Sigmoid colon (tissue), 6 donors: ENCODE measurements at regions not wholly inside any gene's neighbourhood (a gene's known extent, or its start where the extent isn't known, plus 50 kb on each side); places are given as distances from the start of the nearest gene placed in this dataset.
A peak's percentile ranks its signal among the peaks of the same experiment; 100 is the strongest.

Experiments
- DNase-seq: peaks from one replicate; pipeline ENCODE4 v3.0.0-alpha.2; 2019
- H3K27ac ChIP-seq, 4 donors: fragments of 200-600 bp; sonication (generic); one replicate each; pipeline ENCODE4 v1.5.1; 2016 to 2019; ENCODE audit warnings: mild to moderate bottlenecking in 1 of 4
- H3K27me3 ChIP-seq, 3 donors: fragments of 200-600 bp; sonication (generic); one replicate each; pipeline ENCODE4 v1.5.1; 2019; ENCODE audit warnings: mild to moderate bottlenecking in 1 of 3
- H3K36me3 ChIP-seq, 4 donors: fragments of 200-600 bp; sonication (generic); one replicate each; pipeline ENCODE4 v1.5.1; 2016 to 2019
- H3K4me1 ChIP-seq, 4 donors: fragments of 200-600 bp; sonication (generic); one replicate each; pipeline ENCODE4 v1.5.1; 2017 to 2019
- H3K4me3 ChIP-seq, 4 donors: fragments of 200-600 bp; sonication (generic); one replicate each; pipeline ENCODE4 v1.5.1; 2017 to 2019; ENCODE audit warnings: mild to moderate bottlenecking in 2 of 4, moderate library complexity in 1 of 4
- H3K9me3 ChIP-seq, 4 donors: fragments of 200-600 bp in 3 of 4; sonication (generic) in 3 of 4; one replicate each; pipeline versions ENCODE4 v1.5.1 to v1.6.1; 2013 to 2019
- CTCF ChIP-seq, 4 experiments: fragments of 450-650 bp in 3 of 4; fragments of 200-600 bp in 1 of 4; IDR thresholded peaks; one replicate each; pipeline ENCODE4 v1.5.1; 2016 to 2019; ENCODE audit warnings: antibody characterized with exemption in 4 of 4, mild to moderate bottlenecking in 3 of 4, moderate library complexity in 2 of 4
- EP300 ChIP-seq, 4 donors: sonication (generic); formaldehyde crosslinking; IDR thresholded peaks; one replicate each; pipeline ENCODE4 v1.6.1; 2017; ENCODE audit warnings: antibody characterized with exemption in 4 of 4
- POLR2A ChIP-seq, 2 donors: fragments of 450-650 bp; IDR thresholded peaks; one replicate each; pipeline ENCODE4 v1.6.1; 2016; ENCODE audit warnings: antibody characterized with exemption in 2 of 2, mild to moderate bottlenecking in 2 of 2, moderate library complexity in 2 of 2
- POLR2AphosphoS5 ChIP-seq, 4 donors: sonication (generic); formaldehyde crosslinking; IDR thresholded peaks; one replicate each; pipeline ENCODE4 v1.6.1; 2017; ENCODE audit warnings: antibody characterized with exemption in 4 of 4
- WGBS, 2 donors: extraction: QIAGEN DNeasy Blood & Tissue Kit; methylation state at CpG; one replicate each; pipeline ENCODE4 v1.1.7; 2013; 5-methylcytosine and 5-hydroxymethylcytosine counted together
- intact Hi-C: fragments of 100-400 bp; cut with DNase I; formaldehyde crosslinking; loops from one replicate; pipeline ENCODE4 v1.15.1; 2023
- donor health status: healthy with polysubstance abuse.
- donor health status: healthy.

- WGBS, 2 donors: 81 to 84% methylated on average over 9 of the region's 9 CpGs
- TF ChIP-seq EP300 (IDR thresholded peaks at IDR 0.05) (no peak), POLR2AphosphoS5 (IDR thresholded peaks at IDR 0.05) (no peak), POLR2A (IDR thresholded peaks at IDR 0.05) (no peak), CTCF (IDR thresholded peaks at IDR 0.05) (no peak)
- no peak overlapping the region for H3K27ac ChIP-seq
- no peaks in the 10 kb centered on the region for H3K9me3 ChIP-seq
- intact Hi-C loops: no loop called here
- no peaks in the 10 kb centered on the region for H3K4me1 ChIP-seq
- H3K4me3 ChIP-seq: no peak overlapping the region
- H3K36me3 ChIP-seq: no peaks in the 10 kb centered on the region
- no peak for DNase-seq
- H3K27me3 ChIP-seq: no peaks in the 10 kb centered on the region
These were observed 729.6 kb upstream of the WWC1 start for GRCh38 chr5:167561796-167562195.

GRCh38 chr5:167564275-167564674 is 727.2 kb upstream of the WWC1 start:
- no peak for DNase-seq
- Histone ChIP-seq H3K9me3 (no peaks in the 10 kb centered on the region), H3K4me3 (no peak overlapping the region), H3K27ac (no peak overlapping the region), H3K4me1 (no peaks in the 10 kb centered on the region), H3K27me3 (no peaks in the 10 kb centered on the region), H3K36me3 (no peaks in the 10 kb centered on the region)
- TF ChIP-seq CTCF (IDR thresholded peaks at IDR 0.05) (no peak), POLR2A (IDR thresholded peaks at IDR 0.05) (no peak), POLR2AphosphoS5 (IDR thresholded peaks at IDR 0.05) (no peak), EP300 (IDR thresholded peaks at IDR 0.05) (no peak)
- WGBS, 2 donors: 79 to 83% methylated on average over 1 of the region's 1 CpG
- intact Hi-C loops: no loop called here

GRCh38 chr5:167565189-167565954 is 726.1 kb upstream of the WWC1 start:
- no peaks in the 10 kb centered on the region for H3K9me3 ChIP-seq
- 64 to 84% methylated on average over 8 of the region's 8 CpGs for WGBS, 2 donors
- no peak for DNase-seq
- no peak overlapping the region for H3K27ac ChIP-seq
- no peak overlapping the region for H3K4me3 ChIP-seq
- H3K4me1 ChIP-seq: no peaks in the 10 kb centered on the region
- no peaks in the 10 kb centered on the region for H3K36me3 ChIP-seq
- intact Hi-C loops: no loop called here
- H3K27me3 ChIP-seq: no peaks in the 10 kb centered on the region
- TF ChIP-seq POLR2AphosphoS5 (IDR thresholded peaks at IDR 0.05): no peak
- no peak for TF ChIP-seq POLR2A (IDR thresholded peaks at IDR 0.05)
- peak in 1 of 4 experiments; percentile 20 for TF ChIP-seq CTCF (IDR thresholded peaks at IDR 0.05)
- no peak for TF ChIP-seq EP300 (IDR thresholded peaks at IDR 0.05)

- intact Hi-C loops: no loop called here
- peaks cover 0 to 13% (median 6%) of the 10 kb centered on the region in 4 donors for H3K4me1 ChIP-seq
These were observed 721.0 kb upstream of the WWC1 start for GRCh38 chr5:167570431-167570830.

GRCh38 chr5:167571824-167572223 is 719.6 kb upstream of the WWC1 start:
- intact Hi-C loops: no loop called here
- Histone ChIP-seq H3K36me3 (no peaks in the 10 kb centered on the region), H3K4me1 (peaks cover 0 to 13% (median 6%) of the 10 kb centered on the region in 4 donors), H3K27me3 (peaks cover 0 to 18% (median 0%) of the 10 kb centered on the region in 3 donors), H3K9me3 (no peaks in the 10 kb centered on the region), H3K27ac (no peak overlapping the region), H3K4me3 (no peak overlapping the region)
- TF ChIP-seq POLR2AphosphoS5 (IDR thresholded peaks at IDR 0.05): no peak
- no peak for TF ChIP-seq POLR2A (IDR thresholded peaks at IDR 0.05)
- TF ChIP-seq CTCF (IDR thresholded peaks at IDR 0.05): no peak
- TF ChIP-seq EP300 (IDR thresholded peaks at IDR 0.05): no peak
- 77 to 83% methylated on average over 3 of the region's 3 CpGs for whole genome bisulfite sequencing, 2 donors
- no peak for DNase-seq

More at GRCh38 chr5:167570431-167570830, 721.0 kb upstream of the WWC1 start:
- Histone ChIP-seq H3K36me3 (no peaks in the 10 kb centered on the region), H3K27me3 (peaks cover 0 to 12% (median 0%) of the 10 kb centered on the region in 3 donors), H3K4me3 (no peak overlapping the region), H3K27ac (no peak overlapping the region), H3K9me3 (no peaks in the 10 kb centered on the region)
- DNase-seq: no peak
- WGBS, 2 donors: 54 to 75% methylated on average over 5 of the region's 5 CpGs
- no peak for TF ChIP-seq EP300 (IDR thresholded peaks at IDR 0.05)
- TF ChIP-seq POLR2AphosphoS5 (IDR thresholded peaks at IDR 0.05): no peak
- TF ChIP-seq POLR2A (IDR thresholded peaks at IDR 0.05): no peak
